Hepatocyte (in vitro differentiated cells): ENCODE measurements at regions not wholly inside any gene's neighbourhood (a gene's known extent, or its start where the extent isn't known, plus 50 kb on each side); places are given as distances from the start of the nearest gene placed in this dataset.

Source experiments
- CTCF ChIP-seq: fragments of 200-600 bp; sonication (generic); IDR thresholded peaks from 2 replicates; pipeline ENCODE4 v1.5.1; 2016; ENCODE audit warnings: antibody characterized with exemption, mild to moderate bottlenecking; ENCODE audit not compliant: poor library complexity
- EZH2 ChIP-seq: fragments of 200-600 bp; sonication (generic); IDR thresholded peaks from 2 replicates; pipeline ENCODE4 v1.6.1; 2016; ENCODE audit warnings: antibody characterized with exemption, mild to moderate bottlenecking, borderline replicate concordance

- TF ChIP-seq CTCF (no peak), EZH2 (no peak)
These were observed 61.7 kb upstream of the CAMK2D start for GRCh38 chr4:113823291-113823659.
